GM21576 (cell line): ENCODE measurements at regions not wholly inside any gene's neighbourhood (a gene's known extent, or its start where the extent isn't known, plus 50 kb on each side); places are given as distances from the start of the nearest gene placed in this dataset.

Experiments
- ATAC-seq: cut with Tn5 transposase; IDR thresholded peaks from one replicate; pipeline ENCODE4 v1.9.1; 2021; ENCODE audit warnings: mild to moderate bottlenecking, moderate library complexity; ENCODE audit not compliant: unreplicated experiment

DNA sequence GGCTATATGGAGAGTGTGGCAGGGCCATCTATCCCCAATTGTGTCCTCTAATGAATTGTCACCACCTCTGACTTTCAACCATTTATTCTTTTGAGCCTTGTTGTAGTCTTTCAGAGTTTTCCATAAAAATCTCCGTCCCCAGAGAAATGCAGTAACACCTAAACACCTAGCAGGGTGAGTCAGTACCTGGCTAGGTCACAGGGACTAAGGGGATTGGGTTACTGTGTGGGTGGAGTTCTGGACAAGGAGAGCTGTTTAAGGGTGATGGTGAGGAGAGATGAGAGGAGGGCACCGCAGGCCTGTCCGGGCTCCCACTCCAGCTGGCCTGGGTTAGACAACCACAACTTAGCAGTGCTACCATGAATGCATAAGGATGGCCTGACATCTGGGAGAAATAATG is 186.2 kb upstream of the LYZL1 start:
- no peak for ATAC-seq

DNA sequence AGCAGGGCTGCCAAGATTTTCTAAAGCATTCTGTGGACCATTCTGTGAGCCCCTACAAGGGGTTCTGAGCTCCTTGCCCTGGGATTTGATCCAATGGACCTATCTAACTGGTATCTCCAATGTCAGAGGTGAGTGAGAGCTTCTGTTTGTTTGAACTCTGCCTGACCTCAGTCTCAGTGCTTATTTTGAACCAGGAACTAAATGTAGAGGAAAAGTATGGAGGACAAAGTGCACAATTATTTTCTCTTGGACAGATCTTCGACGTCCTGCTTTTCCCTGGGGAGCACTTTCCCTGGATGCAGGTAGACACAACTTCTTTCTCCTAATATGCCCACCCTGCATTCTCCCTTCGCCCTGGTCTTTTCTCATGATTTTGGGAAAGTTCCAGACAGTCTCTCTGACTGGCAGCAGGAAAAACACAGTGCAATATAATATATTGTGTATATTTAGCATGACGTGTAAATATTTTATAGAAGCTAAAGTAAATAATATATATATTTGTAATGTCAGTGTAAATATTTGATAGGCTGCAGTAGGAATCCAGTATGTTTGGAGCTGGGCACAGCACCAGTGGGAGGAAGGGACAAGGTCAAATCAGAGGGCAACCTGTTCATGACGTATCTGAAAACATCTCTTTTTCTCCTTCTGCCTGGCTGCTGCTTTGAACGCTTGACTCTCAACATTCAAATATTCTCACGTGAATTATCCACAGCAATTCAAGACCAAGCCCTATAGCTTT is 184.0 kb upstream of the LYZL1 start:
- no peak for ATAC-seq

DNA sequence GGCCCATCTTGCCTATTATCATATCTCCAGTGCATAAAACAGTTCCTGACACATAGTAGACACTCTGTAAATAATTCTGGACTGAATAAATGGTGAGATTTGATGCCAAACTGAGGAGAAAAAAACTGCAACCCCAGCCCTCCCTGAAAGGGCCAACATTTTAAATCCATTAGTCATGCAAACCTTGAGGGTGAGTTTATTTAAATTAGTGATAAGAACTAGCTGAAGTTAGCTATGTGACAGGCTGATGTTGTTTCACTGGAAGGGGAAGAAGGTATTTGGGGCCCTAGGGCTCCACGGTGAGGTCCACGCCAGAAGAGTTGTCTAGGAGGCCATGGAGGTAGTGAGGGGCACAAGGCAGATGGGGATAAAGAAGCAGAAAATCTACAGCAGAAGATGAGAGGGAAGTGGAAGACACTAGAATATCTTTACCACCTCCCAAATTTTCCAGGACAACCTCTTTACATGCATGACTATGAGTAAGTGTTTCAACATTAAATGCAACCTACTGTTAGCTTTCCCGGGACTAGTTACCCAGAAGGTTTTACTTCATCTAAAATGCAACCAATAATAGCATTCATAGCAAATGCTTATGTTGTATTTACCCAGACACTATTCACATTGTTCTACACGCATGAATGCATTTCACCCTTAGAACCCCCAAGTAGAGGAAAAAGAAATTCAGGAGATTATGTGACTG is 183.2 kb upstream of the LYZL1 start:
- no peak for ATAC-seq

DNA sequence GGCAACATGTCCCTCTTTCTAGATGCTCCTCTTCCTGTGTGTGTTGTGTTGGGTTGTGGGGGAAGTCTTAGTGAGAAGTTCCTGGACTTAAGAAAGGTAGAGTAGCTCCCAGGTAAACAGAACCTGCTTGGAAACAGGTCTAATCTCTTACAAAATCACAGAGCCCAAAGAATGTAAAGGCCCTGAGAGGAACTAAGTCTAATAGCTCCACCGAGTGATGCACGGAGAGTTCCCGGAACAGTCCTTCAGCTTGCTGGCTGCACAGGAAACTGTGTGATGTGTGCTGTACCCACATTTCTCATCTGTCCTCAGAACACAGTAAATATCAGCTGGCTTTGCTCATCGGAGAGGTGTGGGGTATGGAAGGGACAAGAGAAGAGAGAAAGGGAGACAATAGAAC is 182.6 kb upstream of the LYZL1 start:
- ATAC-seq: no peak

DNA sequence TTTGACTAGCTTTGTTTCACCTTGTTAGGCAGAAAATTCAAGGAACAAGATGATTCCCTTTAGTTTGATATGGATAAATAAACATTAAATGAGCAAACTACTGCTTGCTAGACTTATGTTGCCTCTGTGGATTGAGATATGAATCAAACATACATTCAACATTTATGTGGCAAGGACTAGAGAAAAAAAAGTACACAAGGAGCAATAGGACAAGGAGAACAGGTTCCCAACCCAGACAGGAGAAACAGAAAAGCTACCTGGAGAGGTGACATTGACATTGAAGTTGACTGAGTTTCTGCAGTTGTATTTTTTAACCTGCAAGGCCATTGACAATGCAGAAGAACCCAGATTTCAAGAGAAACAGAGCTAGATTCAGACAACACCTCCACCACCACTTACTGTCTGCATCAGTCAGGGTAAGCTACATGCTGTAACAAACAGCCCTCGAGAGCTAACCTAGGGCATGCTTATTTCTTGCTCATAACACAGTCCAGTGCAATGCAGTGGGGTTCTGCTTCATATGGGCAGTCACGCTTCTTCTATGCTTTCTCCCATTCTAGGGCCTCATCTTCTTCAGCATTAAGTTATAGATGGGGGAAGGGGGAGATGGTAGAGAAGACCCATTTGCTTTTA is 180.9 kb upstream of the LYZL1 start:
- ATAC-seq: no peak

DNA sequence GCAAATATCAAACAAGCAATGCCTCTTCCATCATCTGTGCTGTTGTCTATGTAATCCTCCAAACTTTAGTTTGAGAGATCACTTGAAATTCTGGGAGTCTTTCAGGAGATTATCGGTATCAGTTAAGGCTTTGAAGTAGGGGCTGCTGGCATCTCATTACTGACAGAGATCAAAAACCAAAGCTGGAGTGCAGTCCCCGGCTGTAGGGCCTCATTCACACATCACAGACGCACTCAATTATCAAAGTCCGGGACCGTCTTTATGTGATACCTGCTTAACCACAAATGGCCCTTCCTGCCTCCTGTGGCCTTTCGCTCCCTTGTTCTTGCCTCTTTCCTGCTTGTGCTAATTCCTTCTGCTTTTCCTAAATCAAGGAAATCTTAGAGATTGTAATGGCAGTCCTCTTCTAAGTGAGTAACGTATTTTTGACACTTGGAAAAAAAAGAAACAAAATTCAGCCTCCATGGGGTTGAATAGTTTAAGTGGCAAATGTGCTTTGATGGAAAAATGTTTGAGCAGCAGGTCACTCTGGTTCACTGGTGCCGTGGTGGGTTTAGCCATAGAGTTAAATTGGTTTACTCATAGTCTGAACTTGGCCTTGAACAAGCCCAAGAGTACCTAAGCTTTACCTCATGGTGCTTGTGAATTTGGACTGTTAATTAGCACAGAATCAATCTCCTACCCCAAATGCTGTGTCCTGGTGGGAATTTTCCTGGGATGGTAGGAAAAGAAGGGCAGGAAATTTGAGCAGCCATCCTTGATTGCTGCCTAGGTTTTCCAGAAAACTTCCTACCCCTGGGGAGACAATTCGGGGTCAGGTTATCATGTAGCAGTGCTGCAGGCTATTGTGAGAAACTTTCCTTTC is 178.9 kb upstream of the LYZL1 start:
- no peak for ATAC-seq

DNA sequence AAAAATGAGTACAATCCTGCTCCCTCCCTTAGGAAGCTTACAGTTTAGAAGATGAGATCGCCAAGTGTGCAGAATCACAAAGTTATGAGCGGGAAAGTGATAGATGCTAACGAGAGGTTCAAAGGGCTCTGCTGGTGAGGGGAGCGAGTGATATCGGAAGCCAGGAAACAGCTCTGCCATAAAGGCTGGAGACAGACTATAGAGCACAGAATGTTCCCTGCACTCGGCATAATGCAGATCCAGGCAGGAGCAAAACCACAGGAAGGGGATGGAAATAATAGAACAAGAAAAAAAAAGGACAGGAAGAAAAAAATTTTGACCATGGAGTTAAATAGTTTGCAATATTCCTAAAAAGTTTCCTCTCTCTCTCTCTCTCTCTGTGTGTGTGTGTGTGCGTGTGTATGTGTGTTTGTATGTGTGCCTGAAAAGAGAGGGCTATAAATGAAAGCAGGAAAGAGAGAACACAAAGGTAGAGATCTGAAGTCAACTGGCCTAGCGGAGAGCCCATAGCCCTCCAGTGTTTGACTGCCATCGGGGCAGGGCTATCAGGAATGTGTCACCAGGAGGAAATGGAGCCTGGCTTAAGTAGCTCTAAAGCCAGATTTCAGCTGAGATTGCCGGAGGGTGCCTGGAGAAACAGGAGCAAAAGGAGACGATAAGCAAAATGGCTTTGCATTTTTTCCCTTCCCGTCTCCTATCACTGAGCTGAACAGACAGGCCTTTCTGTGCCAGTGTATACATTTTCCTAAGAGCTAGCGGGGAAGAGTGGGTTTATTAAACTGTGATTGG is 175.8 kb upstream of the LYZL1 start:
- no peak for ATAC-seq

DNA sequence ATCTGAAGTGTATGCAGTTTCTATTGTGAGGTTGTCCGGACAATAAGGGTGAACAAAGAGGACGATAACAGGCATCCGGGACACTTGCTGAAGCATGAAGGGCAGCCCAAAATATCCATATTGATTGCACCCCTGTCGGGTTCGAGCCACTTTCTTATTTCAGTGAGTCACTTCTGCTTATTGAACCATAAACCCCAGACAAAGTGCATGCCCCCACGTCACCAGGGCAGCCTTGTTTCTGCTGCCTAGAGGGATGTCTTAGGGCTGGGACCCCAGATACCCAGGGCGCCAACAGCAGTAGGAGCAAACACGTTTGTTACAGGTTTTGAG is 175.3 kb upstream of the LYZL1 start:
- no peak for ATAC-seq

DNA sequence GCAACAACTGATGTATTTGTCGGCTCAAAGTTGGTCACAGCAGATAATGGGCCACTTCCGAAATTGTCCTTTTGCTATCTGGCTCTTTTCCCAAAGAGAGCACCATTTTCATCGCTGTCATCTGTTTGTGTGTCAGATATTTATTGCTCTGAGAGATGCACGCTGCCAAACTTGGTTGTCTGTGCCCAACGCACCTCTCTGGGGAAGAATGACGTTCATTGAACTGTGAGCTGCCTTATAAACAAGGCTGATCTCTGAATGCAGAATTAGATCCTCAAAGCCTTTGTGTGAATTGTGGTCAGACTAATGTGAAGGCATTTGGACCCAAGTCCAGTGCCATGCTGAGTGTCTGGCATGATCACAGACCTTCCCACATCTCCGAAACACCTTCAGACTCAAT is 174.7 kb upstream of the LYZL1 start:
- no peak for ATAC-seq

DNA sequence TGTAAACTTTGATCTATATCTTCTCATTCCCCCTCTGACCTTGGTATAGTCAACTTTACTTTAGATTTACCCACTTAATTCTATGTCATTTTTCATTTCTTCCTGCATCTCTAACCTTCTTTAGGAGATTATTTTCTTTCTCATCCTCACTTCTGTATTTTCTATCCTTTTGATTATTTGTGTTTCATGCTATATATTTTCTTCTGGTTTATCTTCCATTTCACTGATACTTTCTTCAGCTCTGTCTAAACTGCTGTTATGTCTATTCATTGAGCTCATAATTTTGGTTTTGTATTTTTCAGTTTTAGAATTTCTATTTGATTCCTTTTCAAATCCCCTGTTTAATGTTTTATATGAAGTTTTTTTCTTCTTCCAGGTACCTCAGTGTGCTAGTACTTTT is 171.1 kb upstream of the LYZL1 start:
- no peak for ATAC-seq

DNA sequence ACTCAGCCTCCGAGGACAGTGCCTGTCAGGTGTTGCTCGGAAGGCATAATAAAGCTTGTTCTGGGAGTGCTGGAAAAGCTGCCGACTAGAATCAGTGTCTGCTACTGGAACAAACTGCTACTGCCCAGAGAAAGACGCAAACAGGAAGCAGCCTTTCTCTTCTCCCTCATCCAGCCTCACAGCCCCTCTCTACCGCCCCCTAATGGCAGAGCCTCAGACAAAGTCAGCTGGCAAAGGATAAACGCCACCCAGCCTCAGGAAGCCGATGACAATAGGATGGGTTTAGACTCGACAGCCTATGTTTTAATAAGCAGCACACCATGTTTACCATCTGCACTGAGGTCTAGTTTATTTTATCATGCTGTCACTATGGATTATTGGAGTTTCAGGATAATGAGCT is 169.5 kb upstream of the LYZL1 start:
- no peak for ATAC-seq

DNA sequence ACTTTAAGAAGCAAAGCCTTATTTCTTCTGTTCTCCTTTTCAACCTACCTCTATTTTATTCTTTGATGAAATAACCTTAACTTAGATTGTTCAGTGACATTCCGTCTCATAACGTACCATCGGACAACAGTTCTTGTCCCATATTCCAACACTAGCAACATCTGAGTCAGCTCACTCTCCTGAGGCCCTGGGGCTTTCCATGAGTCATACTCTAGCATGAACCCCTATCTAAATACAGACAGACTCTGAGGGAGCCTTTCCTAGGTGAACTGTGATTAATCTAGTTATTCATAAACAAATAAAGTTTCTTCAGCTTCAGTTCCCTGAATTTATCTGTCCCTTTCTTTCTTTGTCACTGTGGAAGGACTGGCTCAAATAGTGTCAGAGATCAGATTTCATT is 168.7 kb upstream of the LYZL1 start:
- ATAC-seq: no peak

DNA sequence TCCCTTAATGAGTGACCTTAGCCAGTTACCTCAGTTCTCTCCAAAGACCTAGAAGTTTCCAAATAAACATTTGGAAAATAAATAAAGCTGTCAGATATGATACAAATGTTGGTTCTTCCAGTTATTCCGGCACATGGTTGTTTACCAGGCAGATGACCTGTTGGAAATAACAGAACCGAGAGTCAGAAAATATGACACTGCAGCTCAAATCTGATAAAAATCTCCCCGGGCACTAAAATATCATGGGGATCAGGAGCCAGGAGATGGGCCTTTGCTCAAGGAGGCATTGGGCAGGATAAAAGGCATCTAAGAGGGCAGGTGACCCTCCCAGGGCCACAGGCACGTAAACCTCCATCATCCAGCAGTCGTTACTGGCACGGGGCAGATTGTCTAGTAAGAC is 164.0 kb upstream of the LYZL1 start:
- no peak for ATAC-seq

DNA sequence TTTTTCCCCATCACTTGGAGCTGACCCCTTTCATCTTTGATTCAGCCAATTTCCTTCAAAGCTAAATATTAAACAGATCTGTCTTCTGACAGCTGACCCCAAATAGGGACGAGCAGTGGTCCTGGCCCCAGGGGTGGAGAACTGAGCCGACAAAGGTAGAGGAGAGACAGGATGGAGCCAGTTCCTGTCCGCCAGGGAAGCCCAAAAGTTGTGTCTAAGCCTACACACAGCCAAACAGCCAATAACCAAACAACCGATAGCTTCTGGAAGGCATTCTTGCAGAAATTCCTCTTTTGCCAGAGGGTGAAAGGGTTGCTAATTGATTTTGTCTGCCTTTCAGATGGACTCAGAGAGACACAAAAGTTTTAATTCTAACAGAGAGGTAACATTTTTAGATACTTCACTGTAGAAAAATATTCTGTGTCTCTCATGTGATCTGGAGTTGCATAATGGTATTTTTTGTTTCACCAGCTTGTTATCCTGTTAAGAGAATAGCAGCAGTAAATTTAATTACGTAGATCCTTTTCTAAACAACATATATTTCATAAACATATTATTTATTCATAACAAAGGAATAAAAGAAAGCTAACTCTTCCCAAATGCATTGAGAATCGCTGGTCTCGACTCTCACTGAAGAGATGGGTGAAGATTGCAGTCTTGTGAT is 161.7 kb upstream of the LYZL1 start:
- no peak for ATAC-seq

DNA sequence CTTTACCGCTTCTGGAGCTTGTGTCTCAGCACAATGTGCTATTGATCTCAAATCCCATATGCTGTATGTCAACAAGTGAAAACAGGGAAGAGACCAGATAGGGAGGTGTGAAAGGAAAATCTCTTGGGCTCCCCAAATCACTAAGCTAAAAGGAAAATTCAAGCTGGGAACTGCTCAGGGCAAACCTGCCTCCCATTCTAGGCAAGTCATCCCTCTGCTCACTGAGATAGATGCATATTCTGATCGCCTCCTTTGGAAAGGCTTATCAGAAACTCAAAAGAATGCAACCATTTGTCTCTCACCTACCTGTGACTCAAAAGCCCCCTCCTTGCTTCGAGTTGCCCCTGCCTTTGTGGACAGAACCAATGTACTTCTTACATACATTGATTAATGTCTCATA is 161.1 kb upstream of the LYZL1 start:
- no peak for ATAC-seq

DNA sequence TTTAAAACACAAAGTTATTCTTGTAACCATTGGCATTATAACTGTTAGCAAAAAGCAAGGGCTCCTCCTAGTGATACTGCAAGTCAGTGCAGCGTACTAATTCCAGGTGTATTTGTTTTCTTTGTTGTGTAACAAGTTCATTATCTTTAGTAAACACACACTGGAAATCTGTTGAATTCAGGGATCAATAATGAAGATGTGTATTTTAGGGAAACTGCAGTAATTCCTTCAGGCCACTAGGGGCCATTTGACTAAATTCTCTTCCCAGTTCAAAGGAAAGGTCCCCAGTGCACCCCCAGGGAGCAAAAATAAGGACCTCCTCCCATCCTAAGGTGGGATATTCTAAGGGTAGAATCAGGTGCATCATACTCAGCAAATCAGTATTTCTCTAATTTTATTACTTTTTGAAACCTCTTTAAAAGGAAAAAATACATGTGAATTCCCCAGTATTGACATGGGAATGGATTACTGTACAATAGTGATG is 158.6 kb upstream of the LYZL1 start:
- ATAC-seq: no peak

DNA sequence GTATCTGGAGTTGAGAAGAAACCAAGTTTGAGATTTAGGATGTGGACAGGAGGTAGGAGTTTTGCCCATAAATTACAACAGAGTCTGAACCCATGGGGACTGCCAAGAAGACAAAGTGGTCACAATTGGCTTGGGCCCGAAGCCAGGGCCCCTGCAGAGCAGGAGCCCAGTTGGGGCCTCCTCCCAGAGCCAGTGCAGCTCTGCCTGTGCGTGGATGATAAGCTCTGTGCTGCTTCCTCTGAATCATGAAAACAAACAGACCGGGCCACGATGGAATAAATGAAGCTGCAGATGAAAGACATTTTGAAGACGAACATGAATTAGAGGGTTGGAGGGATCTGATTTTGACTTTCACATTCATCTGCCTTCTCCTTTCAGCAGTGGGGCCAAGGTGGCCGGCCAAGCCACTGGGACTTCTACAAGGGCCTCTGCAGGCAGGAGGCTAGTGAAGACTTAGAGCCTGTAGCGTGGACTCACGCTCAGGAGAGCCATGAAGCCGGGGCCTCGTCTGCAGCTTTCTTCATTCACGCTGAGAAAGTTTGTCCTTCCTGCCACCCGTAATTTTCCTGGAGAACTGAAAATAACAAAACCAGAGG is 156.8 kb upstream of the LYZL1 start:
- no peak for ATAC-seq

DNA sequence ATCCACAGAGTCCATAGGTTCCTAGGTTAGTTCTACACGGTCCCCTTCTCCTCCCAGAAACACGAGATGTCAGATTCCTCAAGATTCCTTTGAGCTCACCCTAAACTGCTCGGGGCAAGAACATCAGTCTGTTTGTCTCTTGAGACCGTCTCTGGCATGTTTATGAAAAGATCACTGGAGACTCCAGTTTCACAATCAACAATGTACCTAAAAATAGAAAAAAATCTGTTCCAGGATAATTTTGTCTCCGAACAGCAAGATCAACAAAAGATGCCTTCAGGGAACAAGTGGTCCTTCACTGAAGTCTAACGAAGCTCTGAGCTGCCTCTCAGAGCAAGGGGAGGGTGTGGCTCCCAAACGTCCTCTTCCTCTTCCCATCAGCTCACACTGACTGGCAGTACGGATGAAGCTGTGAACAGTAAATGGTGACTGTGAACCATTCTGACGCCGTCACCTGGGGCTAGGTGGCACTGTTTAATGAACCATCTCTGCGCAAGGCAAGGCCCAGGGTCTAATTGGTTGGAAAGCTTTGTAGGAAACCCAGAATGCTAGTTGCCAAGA is 156.2 kb upstream of the LYZL1 start:
- no peak for ATAC-seq

DNA sequence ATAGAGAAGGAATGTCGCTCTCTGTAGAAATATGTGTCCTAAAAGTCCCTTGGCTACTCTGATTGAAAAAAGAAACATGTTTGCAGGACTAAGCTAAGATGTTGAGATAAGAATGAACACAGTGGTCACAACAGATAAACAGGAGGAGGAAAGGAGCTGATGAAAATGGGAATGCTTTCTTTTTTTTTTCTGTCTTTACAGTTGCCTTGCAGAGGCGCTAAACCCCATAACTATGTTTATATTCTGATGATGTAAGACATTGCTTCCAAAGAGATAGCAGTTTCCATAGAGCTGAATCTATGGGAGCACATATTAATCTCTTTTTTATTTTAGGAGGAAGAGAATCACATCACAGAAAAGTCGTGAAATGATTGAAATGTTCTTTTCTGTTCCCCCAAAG is 153.5 kb upstream of the LYZL1 start:
- ATAC-seq: no peak
